ENCODE measurements at regions not wholly inside any gene's neighbourhood (a gene's known extent, or its start where the extent isn't known, plus 50 kb on each side); places are given as distances from the start of the nearest gene placed in this dataset.

GRCh38 chr11:86740628-86741483 lies 59.5 kb upstream of the PRSS23 start (continued):
- peak; percentile 87 for TF ChIP-seq SMARCC2 (IDR thresholded peaks at IDR 0.05; ENCODE audit: low read depth)
- no peak for TF ChIP-seq GTF2E2 (tag; IDR thresholded peaks at IDR 0.05)
- TF ChIP-seq TRIM24 (IDR thresholded peaks at IDR 0.05): peak; percentile 56 to 60; a peak in 2 of 4 replicates
- TF ChIP-seq FOS (IDR thresholded peaks at IDR 0.05; ENCODE audit: extremely low read depth, insufficient read length): peak; percentile 73
- no peak for TF ChIP-seq ZNF174 (CRISPR knock-in tag; IDR thresholded peaks at IDR 0.05)
- TF ChIP-seq USF1 (CRISPR knock-in tag; IDR thresholded peaks at IDR 0.05): no peak
- TF ChIP-seq FOXJ2 (tag; IDR thresholded peaks at IDR 0.05): peak; percentile 38; the same call in 1 of the 2 replicates
- TF ChIP-seq HDAC1 (IDR thresholded peaks at IDR 0.05): no peak
- no peak for TF ChIP-seq ZKSCAN3 (CRISPR knock-in tag; IDR thresholded peaks at IDR 0.05)
- peak; percentile 59; the same call in 1 of the 2 replicates for TF ChIP-seq ZNF175 (CRISPR knock-in tag; IDR thresholded peaks at IDR 0.05; ENCODE audit: low read depth)
- TF ChIP-seq ZNF584 (CRISPR knock-in tag; IDR thresholded peaks at IDR 0.05; ENCODE audit: low read depth): 0 out of 2 replicates have a peak, but pooled peaks have one; percentile 72
- no peak for TF ChIP-seq FOXK2 (conservative IDR thresholded peaks at IDR 0.05 in 1 of 2, IDR thresholded peaks at IDR 0.05 in 1 of 2; ENCODE audit: low read depth in 2 of 2)
- TF ChIP-seq JUND (IDR thresholded peaks at IDR 0.05; ENCODE audit: borderline replicate concordance, low read depth, low read length): peak; percentile 98
- peak; percentile 99 for TF ChIP-seq JUND (tag; IDR thresholded peaks at IDR 0.05; ENCODE audit: borderline replicate concordance, low read depth, low read length)
- no peak for TF ChIP-seq ZC3H4 (CRISPR knock-in tag; IDR thresholded peaks at IDR 0.05; ENCODE audit: borderline replicate concordance)
- TF ChIP-seq ZNF217 (CRISPR knock-in tag; IDR thresholded peaks at IDR 0.05): no peak
- TF ChIP-seq PRMT5 (CRISPR knock-in tag; IDR thresholded peaks at IDR 0.05): no peak
- no peak for TF ChIP-seq ID3 (CRISPR knock-in tag; IDR thresholded peaks at IDR 0.05)
- TF ChIP-seq ID3 (tag; IDR thresholded peaks at IDR 0.05): 0 out of 2 replicates have a peak, but pooled peaks have one; percentile 60
- TF ChIP-seq CEBPB (tag; IDR thresholded peaks at IDR 0.05): peak; percentile 75
- peak; percentile 52; the same call in 1 of the 2 replicates for TF ChIP-seq VEZF1 (CRISPR knock-in tag; IDR thresholded peaks at IDR 0.05)
- no peak for TF ChIP-seq CREB5 (CRISPR knock-in tag; IDR thresholded peaks at IDR 0.05)
- TF ChIP-seq BDP1 (IDR thresholded peaks at IDR 0.05; ENCODE audit: insufficient read depth, insufficient read length): no peak
- TF ChIP-seq MAFG (tag; conservative IDR thresholded peaks at IDR 0.05): peak; percentile 80; the same call in 1 of the 2 replicates
- TF ChIP-seq E2F3 (CRISPR knock-in tag; IDR thresholded peaks at IDR 0.05): no peak
- no peak for TF ChIP-seq KAT8 (IDR thresholded peaks at IDR 0.05; ENCODE audit: low read depth)
- TF ChIP-seq HDAC8 (tag; IDR thresholded peaks at IDR 0.05): peak; percentile 85

Measured in K562 (cell line).